ENCODE measurements at regions not wholly inside any gene's neighbourhood (a gene's known extent, or its start where the extent isn't known, plus 50 kb on each side); places are given as distances from the start of the nearest gene placed in this dataset.
A peak's percentile ranks its signal among the peaks of the same experiment; 100 is the strongest.

DNA sequence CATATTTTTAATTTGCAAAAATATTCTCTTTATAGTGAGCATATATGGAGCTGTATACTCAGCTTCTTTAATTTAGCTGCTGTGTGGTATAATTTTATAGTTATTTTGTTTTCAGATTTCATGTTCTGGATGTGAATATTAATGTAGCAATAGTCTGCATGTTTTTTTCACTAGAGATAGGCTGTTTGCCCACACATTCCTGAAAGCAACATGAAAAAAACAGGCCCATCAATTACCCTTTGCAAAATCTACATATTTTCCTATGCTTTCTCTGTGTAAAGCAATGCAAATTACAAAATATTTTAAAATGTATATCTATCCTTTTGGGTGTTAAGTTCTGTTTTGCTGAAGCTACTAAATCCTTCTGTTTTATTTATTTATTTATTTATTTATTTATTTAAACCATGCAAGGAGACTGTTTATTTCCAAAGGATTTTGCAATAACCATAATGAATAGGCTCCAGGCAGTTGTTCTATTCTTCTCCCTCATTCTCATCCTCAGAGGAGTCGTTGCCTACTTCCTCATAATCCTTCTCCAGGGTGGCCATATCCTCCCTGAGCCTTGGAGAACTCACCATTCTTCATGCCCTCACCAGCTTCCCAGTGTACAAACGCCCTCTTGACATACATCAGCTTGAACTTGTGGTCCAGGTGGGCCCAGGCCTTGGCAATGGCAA, 277.1 kb downstream of the ANKRD50 start:
- TF ChIP-seq, protein P1, sequence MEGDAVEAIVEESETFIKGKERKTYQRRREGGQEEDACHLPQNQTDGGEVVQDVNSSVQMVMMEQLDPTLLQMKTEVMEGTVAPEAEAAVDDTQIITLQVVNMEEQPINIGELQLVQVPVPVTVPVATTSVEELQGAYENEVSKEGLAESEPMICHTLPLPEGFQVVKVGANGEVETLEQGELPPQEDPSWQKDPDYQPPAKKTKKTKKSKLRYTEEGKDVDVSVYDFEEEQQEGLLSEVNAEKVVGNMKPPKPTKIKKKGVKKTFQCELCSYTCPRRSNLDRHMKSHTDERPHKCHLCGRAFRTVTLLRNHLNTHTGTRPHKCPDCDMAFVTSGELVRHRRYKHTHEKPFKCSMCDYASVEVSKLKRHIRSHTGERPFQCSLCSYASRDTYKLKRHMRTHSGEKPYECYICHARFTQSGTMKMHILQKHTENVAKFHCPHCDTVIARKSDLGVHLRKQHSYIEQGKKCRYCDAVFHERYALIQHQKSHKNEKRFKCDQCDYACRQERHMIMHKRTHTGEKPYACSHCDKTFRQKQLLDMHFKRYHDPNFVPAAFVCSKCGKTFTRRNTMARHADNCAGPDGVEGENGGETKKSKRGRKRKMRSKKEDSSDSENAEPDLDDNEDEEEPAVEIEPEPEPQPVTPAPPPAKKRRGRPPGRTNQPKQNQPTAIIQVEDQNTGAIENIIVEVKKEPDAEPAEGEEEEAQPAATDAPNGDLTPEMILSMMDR (IDR thresholded peaks at IDR 0.05) = no peak
- DNase-seq = no peak
- Mint-ChIP-seq H3K4me3 (no peak overlapping the region), H3K36me3 (ENCODE audit: low read depth) (no peaks in the 10 kb centered on the region), H3K27ac (no peak overlapping the region), H3K4me1 (ENCODE audit: low read depth) (peaks cover 31% of the 10 kb centered on the region), H3K9me3 (no peaks in the 10 kb centered on the region), H3K27me3 (ENCODE audit: insufficient read depth) (no peaks in the 10 kb centered on the region; the same call in 1 of the 2 replicates)

DNA sequence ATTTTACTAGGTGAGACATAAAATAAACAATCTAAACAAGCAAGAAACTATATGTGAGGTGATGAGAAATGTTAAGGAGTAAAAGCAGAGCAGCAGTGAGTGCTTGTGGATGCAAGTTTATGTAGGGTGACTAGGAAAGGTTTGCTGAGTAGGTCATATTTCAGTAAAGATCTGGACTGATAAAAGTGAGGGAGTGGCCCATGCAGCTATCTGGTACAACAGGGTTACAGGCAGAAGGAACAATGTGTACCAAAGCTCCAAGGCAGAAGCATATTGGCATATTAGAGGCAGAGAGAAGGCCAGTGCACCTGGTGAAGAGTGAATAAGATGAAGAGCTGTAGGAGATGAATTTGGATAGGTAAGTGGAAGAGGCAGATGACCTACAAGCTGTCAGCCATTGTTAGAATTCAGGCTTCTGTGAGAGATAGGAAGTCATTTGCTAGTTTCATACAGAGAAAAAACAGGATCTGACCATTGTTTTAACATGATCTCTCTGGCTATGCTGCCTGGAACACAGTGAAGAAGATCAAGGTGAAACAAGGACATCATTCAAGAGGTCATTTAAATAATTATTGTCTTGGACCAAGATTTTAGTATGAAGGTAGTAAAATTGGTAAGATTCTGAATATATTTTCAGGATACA, 274.6 kb downstream of the ANKRD50 start:
- Mint-ChIP-seq H3K4me3 (no peak overlapping the region), H3K4me1 (ENCODE audit: low read depth) (peaks cover 16% of the 10 kb centered on the region), H3K9me3 (no peaks in the 10 kb centered on the region), H3K36me3 (ENCODE audit: low read depth) (no peaks in the 10 kb centered on the region), H3K27ac (no peak overlapping the region), H3K27me3 (ENCODE audit: insufficient read depth) (no peaks in the 10 kb centered on the region; the same call in 1 of the 2 replicates)
- TF ChIP-seq, protein P1 (IDR thresholded peaks at IDR 0.05) = no peak
- DNase-seq = no peak

DNA sequence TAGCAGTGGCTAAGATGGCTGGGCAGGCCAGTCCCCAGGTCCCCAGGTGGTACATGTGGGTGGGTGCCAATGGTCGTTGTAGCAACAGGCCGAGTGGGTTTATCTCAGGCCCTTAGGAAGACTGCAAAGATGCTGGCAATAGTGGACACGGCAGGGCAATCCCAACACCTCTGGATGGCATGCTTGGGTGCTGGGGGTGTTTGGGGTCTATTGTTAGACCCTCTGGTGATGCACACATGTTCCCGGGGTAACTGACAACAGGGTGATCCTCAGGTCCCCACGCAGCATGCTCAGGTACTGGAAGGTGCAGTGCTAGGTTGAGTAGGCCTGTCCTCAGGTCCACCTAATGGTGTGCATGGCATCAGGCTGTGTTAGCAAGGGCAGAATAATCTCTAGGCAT, 267.5 kb downstream of the ANKRD50 start:
- TF ChIP-seq, protein P1 (IDR thresholded peaks at IDR 0.05) = no peak
- H3K4me1 Mint-ChIP-seq (ENCODE audit: low read depth) = peaks cover 16% of the 10 kb centered on the region
- no peak overlapping the region for H3K27ac Mint-ChIP-seq
- H3K9me3 Mint-ChIP-seq = peaks cover 17% of the 10 kb centered on the region
- H3K27me3 Mint-ChIP-seq (ENCODE audit: insufficient read depth) = peaks cover 6% of the 10 kb centered on the region; the same call in 1 of the 2 replicates
- no peak for DNase-seq
- H3K4me3 Mint-ChIP-seq = no peak overlapping the region
- peaks cover 23% of the 10 kb centered on the region for H3K36me3 Mint-ChIP-seq (ENCODE audit: low read depth)

DNA sequence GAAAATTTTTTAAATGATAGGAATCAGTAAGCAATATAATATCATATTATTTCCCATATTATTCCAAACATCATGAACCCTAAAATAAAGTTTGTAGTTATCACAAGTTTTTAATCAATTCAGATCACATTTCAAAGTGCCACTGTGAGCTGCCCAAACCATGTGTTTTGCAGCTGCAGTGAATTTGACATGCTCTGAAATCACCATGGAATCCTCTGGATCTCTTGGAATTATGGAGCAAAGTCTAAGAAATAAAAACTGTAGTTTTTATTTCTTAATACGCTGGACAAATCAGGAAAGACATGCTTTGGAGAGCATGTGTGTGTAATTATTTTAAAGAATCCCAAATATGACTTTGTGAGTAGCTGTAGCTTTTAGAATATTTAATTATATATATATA, 262.7 kb downstream of the ANKRD50 start:
- Mint-ChIP-seq H3K27me3 (ENCODE audit: insufficient read depth) (0 out of 2 replicates have a peak, but pooled peaks cover 3% of the 10 kb centered on the region), H3K9me3 (peaks cover 17% of the 10 kb centered on the region), H3K4me3 (no peak overlapping the region), H3K36me3 (ENCODE audit: low read depth) (peaks cover 18% of the 10 kb centered on the region), H3K27ac (peak overlapping the region; percentile 24; the same call in 1 of the 2 replicates), H3K4me1 (ENCODE audit: low read depth) (peaks cover 16% of the 10 kb centered on the region)
- no peak for DNase-seq
- TF ChIP-seq, protein P1 (IDR thresholded peaks at IDR 0.05) = no peak

DNA sequence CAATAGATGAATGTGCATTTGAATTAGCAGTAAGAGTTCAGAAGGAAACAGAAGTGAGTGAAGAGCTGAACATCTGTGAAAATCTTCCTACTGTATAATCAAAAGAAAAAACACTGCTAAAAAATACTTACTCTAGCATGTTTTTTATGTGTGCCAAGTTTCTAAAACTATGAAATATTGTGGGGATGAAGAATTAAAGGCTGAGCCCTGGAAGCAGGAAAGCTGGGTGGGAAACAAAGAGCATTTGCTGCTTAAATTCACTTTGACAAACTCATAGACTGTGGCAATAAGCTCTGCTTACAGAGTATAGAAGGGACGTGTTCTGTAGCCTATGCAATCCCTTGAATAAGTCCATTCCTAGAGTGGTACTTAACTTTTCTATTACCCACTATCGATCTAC, 261.7 kb downstream of the ANKRD50 start:
- peaks cover 14% of the 10 kb centered on the region for H3K9me3 Mint-ChIP-seq
- no peak overlapping the region for H3K27ac Mint-ChIP-seq
- DNase-seq = no peak
- H3K4me1 Mint-ChIP-seq (ENCODE audit: low read depth) = peaks cover 16% of the 10 kb centered on the region
- TF ChIP-seq, protein P1 (IDR thresholded peaks at IDR 0.05) = no peak
- no peaks in the 10 kb centered on the region for H3K27me3 Mint-ChIP-seq (ENCODE audit: insufficient read depth)
- H3K4me3 Mint-ChIP-seq = no peak overlapping the region
- H3K36me3 Mint-ChIP-seq (ENCODE audit: low read depth) = peaks cover 13% of the 10 kb centered on the region
